HEK293 (cell line): ENCODE measurements at regions not wholly inside any gene's neighbourhood (a gene's known extent, or its start where the extent isn't known, plus 50 kb on each side); places are given as distances from the start of the nearest gene placed in this dataset.

Experiments
- CTCF ChIA-PET: fragments of 350-600 bp; formaldehyde crosslinking; extraction: SDS; loops from one replicate; lab custom pipeline; 2021; ENCODE audit warnings: antibody characterized with exemption; lab: Yijun Ruan, JAX
- POLR2A ChIA-PET: fragments of 300-600 bp; formaldehyde crosslinking; extraction: SDS; loops from one replicate; lab custom pipeline; 2020; ENCODE audit warnings: antibody characterized with exemption, inconsistent platforms; lab: Yijun Ruan, JAX
- H3K27ac ChIP-seq: fragments of 200-500 bp; sonication (Bioruptor generic); 2 replicates; pipeline ENCODE4 v1.5.1; 2014; ENCODE audit warnings: low read depth, low read length, control low read depth, inconsistent platforms; ENCODE audit errors: extremely low read depth
- H3K36me3 ChIP-seq, 2 experiments: fragments of 200-500 bp in 1 of 2; sonication (Bioruptor generic) in 1 of 2; 1 replicate in 1 of 2; 2 replicates in 1 of 2; pipeline ENCODE4 v1.5.1; 2014 to 2017; ENCODE audit warnings: inconsistent platforms in 2 of 2, low read length in 2 of 2; ENCODE audit not compliant: control insufficient read depth in 2 of 2, insufficient read depth in 1 of 2
- H3K4me1 ChIP-seq: fragments of 200-500 bp; sonication (Bioruptor generic); 2 replicates; pipeline ENCODE4 v1.5.1; 2014; ENCODE audit warnings: mild to moderate bottlenecking, low read length, inconsistent platforms; ENCODE audit not compliant: control insufficient read depth, insufficient read depth
- H3K4me3 ChIP-seq: 2 replicates; pipeline ENCODE4 v1.5.1; 2011; ENCODE audit warnings: low read depth, mild to moderate bottlenecking, control low read depth, low read length, moderate library complexity
- H3K9me3 ChIP-seq: fragments of 200-500 bp; sonication (Bioruptor generic); 2 replicates; pipeline ENCODE4 v1.5.1; 2014; ENCODE audit warnings: low read depth, low read length, inconsistent platforms; ENCODE audit not compliant: control insufficient read depth, insufficient read depth
- BCL11B ChIP-seq: fragments of 450-650 bp; formaldehyde crosslinking; IDR thresholded peaks from 2 replicates; pipeline ENCODE4 v1.5.1; 2016; ENCODE audit warnings: low read depth, missing biosample characterization, missing genetic modification characterization
- GFI1B ChIP-seq: fragments of 450-650 bp; formaldehyde crosslinking; IDR thresholded peaks from 2 replicates; pipeline ENCODE4 v1.5.1; 2016; ENCODE audit warnings: missing biosample characterization, missing genetic modification characterization
- MYNN ChIP-seq: fragments of 450-650 bp; formaldehyde crosslinking; IDR thresholded peaks from 2 replicates; pipeline ENCODE4 v1.5.1; 2016; ENCODE audit warnings: missing biosample characterization, missing genetic modification characterization, borderline replicate concordance
- OVOL3 ChIP-seq: fragments of 450-650 bp; formaldehyde crosslinking; IDR thresholded peaks from 2 replicates; pipeline ENCODE4 v1.5.1; 2016; ENCODE audit warnings: missing biosample characterization, missing genetic modification characterization
- SETDB1 ChIP-seq: IDR thresholded peaks from one replicate; pipeline ENCODE4 v1.6.1; 2017; ENCODE audit warnings: mild to moderate bottlenecking, low read length, moderate library complexity, mixed read lengths; ENCODE audit not compliant: insufficient read length
- WT1 ChIP-seq: fragments of 450-650 bp; formaldehyde crosslinking; IDR thresholded peaks from 2 replicates; pipeline ENCODE4 v1.5.1; 2016; ENCODE audit warnings: missing biosample characterization, missing genetic modification characterization
- ZBTB21 ChIP-seq: fragments of 450-650 bp; formaldehyde crosslinking; IDR thresholded peaks from 2 replicates; pipeline ENCODE4 v1.5.1; 2017; ENCODE audit warnings: missing biosample characterization, missing genetic modification characterization
- ZEB2 ChIP-seq: fragments of 450-650 bp; formaldehyde crosslinking; IDR thresholded peaks from 2 replicates; pipeline ENCODE4 v1.5.1; 2016; ENCODE audit warnings: missing biosample characterization, missing genetic modification characterization
- ZNF133 ChIP-seq: fragments of 450-650 bp; formaldehyde crosslinking; IDR thresholded peaks from 2 replicates; pipeline ENCODE4 v1.5.1; 2016; ENCODE audit warnings: missing biosample characterization, missing genetic modification characterization
- ZNF138 ChIP-seq: fragments of 450-650 bp; formaldehyde crosslinking; IDR thresholded peaks from 2 replicates; pipeline ENCODE4 v1.5.1; 2016; ENCODE audit warnings: missing biosample characterization, missing genetic modification characterization, borderline replicate concordance
- ZNF311 ChIP-seq: fragments of 450-650 bp; formaldehyde crosslinking; IDR thresholded peaks from 2 replicates; pipeline ENCODE4 v1.5.1; 2017; ENCODE audit warnings: missing biosample characterization, missing genetic modification characterization, borderline replicate concordance
- ZNF37A ChIP-seq: fragments of 450-650 bp; IDR thresholded peaks from 2 replicates; pipeline ENCODE4 v1.5.1; 2018; ENCODE audit warnings: missing biosample characterization, missing genetic modification characterization
- ZNF404 ChIP-seq: fragments of 450-650 bp; formaldehyde crosslinking; IDR thresholded peaks from 2 replicates; pipeline ENCODE4 v1.5.1; 2017; ENCODE audit warnings: missing biosample characterization, missing genetic modification characterization
- ZNF670 ChIP-seq: fragments of 450-650 bp; formaldehyde crosslinking; IDR thresholded peaks from 2 replicates; pipeline ENCODE4 v1.5.1; 2016; ENCODE audit warnings: missing biosample characterization, missing genetic modification characterization, low read depth
- ZNF776 ChIP-seq: fragments of 450-650 bp; formaldehyde crosslinking; IDR thresholded peaks from 2 replicates; pipeline ENCODE4 v1.5.0; 2017; ENCODE audit warnings: missing biosample characterization, missing genetic modification characterization, borderline replicate concordance
- TF ChIP-seq, protein P1 (sequence below): fragments of 450-650 bp; formaldehyde crosslinking; IDR thresholded peaks from 2 replicates; pipeline ENCODE4 v1.5.1; 2016; ENCODE audit warnings: missing biosample characterization, missing genetic modification characterization, borderline replicate concordance
- TF ChIP-seq, protein P2 (sequence below): fragments of 450-650 bp; formaldehyde crosslinking; conservative IDR thresholded peaks from 2 replicates; pipeline ENCODE4 v1.5.1; 2016; ENCODE audit warnings: low read depth, missing biosample characterization, missing genetic modification characterization
- TF ChIP-seq, protein P3 (sequence below): fragments of 450-650 bp; formaldehyde crosslinking; optimal IDR thresholded peaks from 2 replicates; pipeline ENCODE3; 2016; ENCODE audit warnings: missing biosample characterization, mild to moderate bottlenecking, missing genetic modification characterization

DNA sequence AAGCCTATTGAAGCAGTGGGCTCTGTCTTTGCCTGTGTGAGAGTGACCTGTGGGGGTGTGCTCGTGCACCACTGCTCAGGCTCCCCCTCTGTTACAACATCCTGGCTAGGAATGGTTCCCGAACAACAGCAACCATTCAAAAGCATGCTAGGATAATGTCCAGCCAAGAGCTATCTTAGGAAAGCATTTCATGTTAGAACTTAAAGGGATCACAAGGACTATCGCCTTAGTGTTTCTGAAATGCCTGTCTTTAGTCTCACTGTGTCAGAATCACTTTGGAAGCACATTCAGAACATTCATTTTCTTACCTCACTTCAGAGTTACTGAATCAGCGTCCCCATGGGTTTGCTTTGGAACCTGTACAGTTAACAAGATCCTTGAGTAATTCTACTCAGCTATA is 134.9 kb upstream of the DSEL start:
- ChIA-PET CTCF (no interaction called here), POLR2A (no interaction called here)
- H3K4me3 ChIP-seq, result no peak overlapping the region
- H3K4me1 ChIP-seq, result no peaks in the 10 kb centered on the region
- no peak for TF ChIP-seq ZNF311 (tag by site-specific recombination)
- TF ChIP-seq BCL11B, result no peak
- no peak for TF ChIP-seq ZBTB21
- TF ChIP-seq ZNF670 (tag by site-specific recombination), result no peak
- no peak for TF ChIP-seq ZNF776
- H3K9me3 ChIP-seq, result no peaks in the 10 kb centered on the region
- H3K36me3 ChIP-seq, result no peaks in the 10 kb centered on the region
- H3K27ac ChIP-seq, result no peak overlapping the region

DNA sequence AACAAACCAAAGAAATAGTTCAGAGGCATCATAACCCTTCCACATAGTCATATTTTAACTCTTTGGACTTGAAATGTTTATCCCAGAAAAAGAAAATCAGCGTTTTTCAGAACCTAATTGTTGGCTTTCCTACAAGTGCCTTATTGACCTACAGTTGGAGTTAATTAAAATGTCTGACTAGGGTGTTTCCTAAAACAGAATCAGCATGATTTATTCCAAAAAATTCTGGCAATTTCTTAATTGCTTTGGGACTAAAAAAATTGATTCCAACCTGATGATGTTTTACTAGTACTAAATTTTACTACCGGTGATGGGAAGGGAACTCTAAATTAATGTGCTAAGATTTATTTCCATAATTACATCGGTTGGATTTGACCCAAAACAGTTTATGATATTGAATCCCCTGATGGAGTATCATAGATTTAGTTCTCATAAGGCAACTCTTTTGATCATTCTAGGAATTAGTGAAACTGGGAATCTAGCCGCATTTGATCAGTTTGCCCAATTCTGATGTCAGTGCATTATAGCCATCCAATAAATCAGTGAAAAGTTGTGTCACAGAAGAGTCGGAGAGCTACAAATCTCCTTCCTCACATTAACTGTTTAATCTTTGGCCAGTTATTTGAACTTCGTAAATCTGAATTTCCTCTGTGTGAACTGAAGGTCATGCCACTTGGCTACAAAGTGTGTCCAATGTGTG is 134.3 kb upstream of the DSEL start:
- H3K9me3 ChIP-seq, result no peaks in the 10 kb centered on the region
- H3K4me1 ChIP-seq, result no peaks in the 10 kb centered on the region
- no peak overlapping the region for H3K4me3 ChIP-seq
- CTCF ChIA-PET, result no interaction called here
- H3K27ac ChIP-seq, result no peak overlapping the region
- POLR2A ChIA-PET, result no interaction called here
- no peaks in the 10 kb centered on the region for H3K36me3 ChIP-seq
- TF ChIP-seq ZNF37A (tag by site-specific recombination) (no peak), ZNF138 (tag by site-specific recombination) (no peak), MYNN (no peak), OVOL3 (tag by site-specific recombination) (no peak), ZNF404 (tag by site-specific recombination) (no peak), ZEB2 (tag by site-specific recombination) (no peak), WT1 (tag by site-specific recombination) (no peak), ZNF133 (tag by site-specific recombination) (no peak), GFI1B (tag by site-specific recombination) (no peak), SETDB1 (no peak)
- TF ChIP-seq, protein P1, sequence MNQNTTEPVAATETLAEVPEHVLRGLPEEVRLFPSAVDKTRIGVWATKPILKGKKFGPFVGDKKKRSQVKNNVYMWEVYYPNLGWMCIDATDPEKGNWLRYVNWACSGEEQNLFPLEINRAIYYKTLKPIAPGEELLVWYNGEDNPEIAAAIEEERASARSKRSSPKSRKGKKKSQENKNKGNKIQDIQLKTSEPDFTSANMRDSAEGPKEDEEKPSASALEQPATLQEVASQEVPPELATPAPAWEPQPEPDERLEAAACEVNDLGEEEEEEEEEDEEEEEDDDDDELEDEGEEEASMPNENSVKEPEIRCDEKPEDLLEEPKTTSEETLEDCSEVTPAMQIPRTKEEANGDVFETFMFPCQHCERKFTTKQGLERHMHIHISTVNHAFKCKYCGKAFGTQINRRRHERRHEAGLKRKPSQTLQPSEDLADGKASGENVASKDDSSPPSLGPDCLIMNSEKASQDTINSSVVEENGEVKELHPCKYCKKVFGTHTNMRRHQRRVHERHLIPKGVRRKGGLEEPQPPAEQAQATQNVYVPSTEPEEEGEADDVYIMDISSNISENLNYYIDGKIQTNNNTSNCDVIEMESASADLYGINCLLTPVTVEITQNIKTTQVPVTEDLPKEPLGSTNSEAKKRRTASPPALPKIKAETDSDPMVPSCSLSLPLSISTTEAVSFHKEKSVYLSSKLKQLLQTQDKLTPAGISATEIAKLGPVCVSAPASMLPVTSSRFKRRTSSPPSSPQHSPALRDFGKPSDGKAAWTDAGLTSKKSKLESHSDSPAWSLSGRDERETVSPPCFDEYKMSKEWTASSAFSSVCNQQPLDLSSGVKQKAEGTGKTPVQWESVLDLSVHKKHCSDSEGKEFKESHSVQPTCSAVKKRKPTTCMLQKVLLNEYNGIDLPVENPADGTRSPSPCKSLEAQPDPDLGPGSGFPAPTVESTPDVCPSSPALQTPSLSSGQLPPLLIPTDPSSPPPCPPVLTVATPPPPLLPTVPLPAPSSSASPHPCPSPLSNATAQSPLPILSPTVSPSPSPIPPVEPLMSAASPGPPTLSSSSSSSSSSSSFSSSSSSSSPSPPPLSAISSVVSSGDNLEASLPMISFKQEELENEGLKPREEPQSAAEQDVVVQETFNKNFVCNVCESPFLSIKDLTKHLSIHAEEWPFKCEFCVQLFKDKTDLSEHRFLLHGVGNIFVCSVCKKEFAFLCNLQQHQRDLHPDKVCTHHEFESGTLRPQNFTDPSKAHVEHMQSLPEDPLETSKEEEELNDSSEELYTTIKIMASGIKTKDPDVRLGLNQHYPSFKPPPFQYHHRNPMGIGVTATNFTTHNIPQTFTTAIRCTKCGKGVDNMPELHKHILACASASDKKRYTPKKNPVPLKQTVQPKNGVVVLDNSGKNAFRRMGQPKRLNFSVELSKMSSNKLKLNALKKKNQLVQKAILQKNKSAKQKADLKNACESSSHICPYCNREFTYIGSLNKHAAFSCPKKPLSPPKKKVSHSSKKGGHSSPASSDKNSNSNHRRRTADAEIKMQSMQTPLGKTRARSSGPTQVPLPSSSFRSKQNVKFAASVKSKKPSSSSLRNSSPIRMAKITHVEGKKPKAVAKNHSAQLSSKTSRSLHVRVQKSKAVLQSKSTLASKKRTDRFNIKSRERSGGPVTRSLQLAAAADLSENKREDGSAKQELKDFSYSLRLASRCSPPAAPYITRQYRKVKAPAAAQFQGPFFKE (tag by site-specific recombination), result no peak
- TF ChIP-seq, protein P2, sequence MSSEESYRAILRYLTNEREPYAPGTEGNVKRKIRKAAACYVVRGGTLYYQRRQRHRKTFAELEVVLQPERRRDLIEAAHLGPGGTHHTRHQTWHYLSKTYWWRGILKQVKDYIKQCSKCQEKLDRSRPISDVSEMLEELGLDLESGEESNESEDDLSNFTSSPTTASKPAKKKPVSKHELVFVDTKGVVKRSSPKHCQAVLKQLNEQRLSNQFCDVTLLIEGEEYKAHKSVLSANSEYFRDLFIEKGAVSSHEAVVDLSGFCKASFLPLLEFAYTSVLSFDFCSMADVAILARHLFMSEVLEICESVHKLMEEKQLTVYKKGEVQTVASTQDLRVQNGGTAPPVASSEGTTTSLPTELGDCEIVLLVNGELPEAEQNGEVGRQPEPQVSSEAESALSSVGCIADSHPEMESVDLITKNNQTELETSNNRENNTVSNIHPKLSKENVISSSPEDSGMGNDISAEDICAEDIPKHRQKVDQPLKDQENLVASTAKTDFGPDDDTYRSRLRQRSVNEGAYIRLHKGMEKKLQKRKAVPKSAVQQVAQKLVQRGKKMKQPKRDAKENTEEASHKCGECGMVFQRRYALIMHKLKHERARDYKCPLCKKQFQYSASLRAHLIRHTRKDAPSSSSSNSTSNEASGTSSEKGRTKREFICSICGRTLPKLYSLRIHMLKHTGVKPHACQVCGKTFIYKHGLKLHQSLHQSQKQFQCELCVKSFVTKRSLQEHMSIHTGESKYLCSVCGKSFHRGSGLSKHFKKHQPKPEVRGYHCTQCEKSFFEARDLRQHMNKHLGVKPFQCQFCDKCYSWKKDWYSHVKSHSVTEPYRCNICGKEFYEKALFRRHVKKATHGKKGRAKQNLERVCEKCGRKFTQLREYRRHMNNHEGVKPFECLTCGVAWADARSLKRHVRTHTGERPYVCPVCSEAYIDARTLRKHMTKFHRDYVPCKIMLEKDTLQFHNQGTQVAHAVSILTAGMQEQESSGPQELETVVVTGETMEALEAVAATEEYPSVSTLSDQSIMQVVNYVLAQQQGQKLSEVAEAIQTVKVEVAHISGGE (tag by site-specific recombination), result no peak
- TF ChIP-seq, protein P3, sequence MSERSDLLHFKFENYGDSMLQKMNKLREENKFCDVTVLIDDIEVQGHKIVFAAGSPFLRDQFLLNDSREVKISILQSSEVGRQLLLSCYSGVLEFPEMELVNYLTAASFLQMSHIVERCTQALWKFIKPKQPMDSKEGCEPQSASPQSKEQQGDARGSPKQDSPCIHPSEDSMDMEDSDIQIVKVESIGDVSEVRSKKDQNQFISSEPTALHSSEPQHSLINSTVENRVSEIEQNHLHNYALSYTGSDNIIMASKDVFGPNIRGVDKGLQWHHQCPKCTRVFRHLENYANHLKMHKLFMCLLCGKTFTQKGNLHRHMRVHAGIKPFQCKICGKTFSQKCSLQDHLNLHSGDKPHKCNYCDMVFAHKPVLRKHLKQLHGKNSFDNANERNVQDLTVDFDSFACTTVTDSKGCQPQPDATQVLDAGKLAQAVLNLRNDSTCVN (tag by site-specific recombination), result no peak
